ENCODE measurements at regions not wholly inside any gene's neighbourhood (a gene's known extent, or its start where the extent isn't known, plus 50 kb on each side); places are given as distances from the start of the nearest gene placed in this dataset.

DNA sequence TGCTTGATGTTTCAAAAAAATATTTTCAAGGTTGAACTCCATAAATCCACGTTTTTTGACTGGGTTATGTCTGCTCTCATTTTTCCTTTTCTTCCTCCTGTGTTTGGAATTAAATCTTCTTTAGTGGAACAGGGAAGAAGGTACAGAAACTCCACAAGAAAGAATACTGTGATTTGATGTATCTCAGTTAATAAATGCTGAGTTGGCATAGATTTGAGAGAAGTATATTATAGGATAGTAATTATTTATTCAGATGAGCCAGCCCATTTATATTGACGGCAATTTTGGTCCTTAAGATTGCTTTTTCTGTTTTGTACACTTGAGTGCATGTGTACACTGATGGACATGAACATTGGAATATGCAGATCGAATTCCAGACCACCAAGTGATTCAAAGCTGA is 481.4 kb downstream of the PSAT1 start:
- no peak for DNase-seq (ENCODE audit: insufficient read length, low spot score)
- FAIRE-seq, result no peak

DNA sequence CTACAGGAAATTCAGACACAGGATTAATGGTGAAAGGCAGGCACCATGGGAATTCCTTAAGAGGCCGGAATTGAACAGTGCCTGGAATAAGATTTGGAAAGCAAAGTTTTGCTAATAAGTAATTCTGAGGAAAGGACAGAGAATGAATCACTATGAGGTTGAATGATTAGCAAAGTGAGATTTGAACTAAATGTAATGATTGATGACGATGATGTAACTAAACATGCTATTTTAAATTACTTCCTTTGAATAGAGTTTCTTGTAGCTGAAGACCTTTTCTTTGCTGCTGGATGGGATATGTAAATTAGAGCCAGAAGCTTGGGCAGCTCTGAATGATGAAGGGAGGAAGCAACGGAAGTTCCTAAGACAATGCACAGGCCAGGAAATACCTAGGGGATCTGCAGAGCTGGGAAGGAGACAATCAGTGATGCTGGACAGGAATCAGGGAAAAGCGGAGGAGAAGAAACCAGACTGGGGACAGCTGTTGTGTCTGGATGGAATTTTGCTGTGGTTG is 482.0 kb downstream of the PSAT1 start:
- DNase-seq (ENCODE audit: insufficient read length, low spot score) (no peak), FAIRE-seq (no peak)

DNA sequence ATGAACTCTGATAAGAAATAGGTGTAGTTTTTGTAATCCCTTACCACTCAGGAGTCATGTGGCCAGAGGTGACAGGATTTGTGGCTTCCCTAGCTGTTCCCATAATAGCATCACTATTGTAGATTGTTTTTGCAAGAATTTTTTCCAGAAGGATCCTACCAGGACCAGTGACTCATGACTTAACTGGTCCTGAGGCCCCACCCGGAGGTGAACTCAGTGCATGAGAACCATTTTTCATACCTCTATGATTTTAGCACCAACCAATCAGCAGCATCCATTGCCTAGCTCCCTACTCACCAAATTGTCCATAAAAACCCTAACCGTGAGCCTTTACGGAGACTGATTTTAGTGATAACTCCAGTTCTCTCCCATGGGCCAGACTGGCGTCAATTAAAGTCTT is 484.8 kb downstream of the PSAT1 start:
- DNase-seq (ENCODE audit: insufficient read length, low spot score) (no peak), FAIRE-seq (no peak)

DNA sequence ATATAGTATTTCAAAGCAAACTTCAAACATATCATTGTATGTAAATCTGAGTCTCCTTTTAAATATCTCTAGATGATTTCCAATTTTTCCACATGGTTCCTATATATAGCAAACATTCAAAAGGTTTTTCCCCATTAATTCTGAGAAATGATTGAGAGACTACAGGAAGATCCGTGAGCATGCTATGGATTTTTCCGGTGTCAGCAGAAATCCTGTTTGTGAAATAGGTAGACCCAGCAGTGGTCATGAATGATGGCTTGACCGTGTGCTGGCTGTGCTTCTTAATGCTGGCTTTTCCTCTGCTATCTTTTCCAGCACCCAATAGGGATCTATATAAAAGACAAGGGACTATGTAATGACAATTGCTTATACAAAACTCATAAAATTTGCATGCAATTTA is 485.3 kb downstream of the PSAT1 start:
- DNase-seq (ENCODE audit: insufficient read length, low spot score), result no peak
- no peak for FAIRE-seq

- FAIRE-seq (no peak), DNase-seq (ENCODE audit: insufficient read length, low spot score) (no peak)
These were observed 485.9 kb downstream of the PSAT1 start for GRCh38 chr9:78782858-78783257.

DNA sequence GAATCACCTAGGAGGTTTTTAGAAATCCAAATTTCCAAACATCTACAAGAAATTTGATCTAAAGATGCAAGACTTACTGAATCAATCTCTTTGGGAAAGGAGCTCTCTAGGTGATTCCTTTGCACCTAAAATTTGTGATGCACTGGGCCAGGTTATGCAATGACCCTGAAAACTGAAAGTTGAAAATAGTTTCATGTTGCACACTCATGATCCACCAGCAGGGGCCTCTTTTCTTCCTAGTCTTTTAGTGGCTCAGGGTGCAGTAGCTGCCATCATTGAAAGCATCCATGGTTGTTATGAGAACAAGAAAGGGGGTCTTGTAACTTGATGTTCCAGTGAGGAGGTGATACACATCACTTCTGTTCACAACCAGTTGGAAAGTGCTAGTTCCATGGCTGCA is 486.8 kb downstream of the PSAT1 start:
- DNase-seq (ENCODE audit: insufficient read length, low spot score) (no peak), FAIRE-seq (no peak)

DNA sequence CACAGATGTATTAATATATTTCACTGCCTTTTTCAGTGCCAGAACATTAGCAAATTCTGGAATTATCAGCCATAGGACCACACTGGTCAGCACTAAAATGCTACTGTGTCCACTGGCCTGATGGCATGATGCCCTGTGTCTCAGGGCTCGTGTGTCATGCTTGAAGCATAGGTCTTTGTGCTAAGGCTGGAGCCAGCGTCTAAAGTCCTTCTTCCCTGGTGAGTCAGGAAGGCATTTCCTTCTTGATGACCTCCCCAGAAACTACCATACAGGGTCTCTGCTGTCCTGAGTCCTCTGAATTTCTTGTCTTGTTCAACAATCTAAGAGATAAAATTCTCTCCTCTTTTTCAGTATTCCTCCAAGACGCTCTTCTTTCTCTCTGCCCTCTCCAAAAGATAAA is 489.9 kb downstream of the PSAT1 start:
- DNase-seq (ENCODE audit: insufficient read length, low spot score) (peak; percentile 10), FAIRE-seq (no peak)

DNA sequence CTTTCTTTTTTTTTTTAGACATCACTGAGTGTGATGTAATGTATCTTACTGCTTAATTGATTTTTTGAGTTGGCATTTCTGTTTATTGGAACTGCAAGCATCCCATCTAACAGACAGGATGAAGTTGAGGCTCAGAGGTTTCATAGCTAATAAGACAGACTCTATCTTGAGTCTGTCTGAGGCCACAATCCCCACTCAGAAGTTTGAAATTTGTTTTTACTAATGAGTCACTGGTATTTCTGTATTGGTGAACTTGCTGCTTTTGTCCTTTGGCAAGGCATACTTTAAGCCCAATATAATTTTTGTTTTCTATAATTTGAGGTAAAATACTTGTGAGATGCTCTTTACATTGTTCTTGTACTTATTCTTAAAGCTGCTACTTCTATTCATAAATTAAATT is 491.2 kb downstream of the PSAT1 start:
- no peak for DNase-seq (ENCODE audit: insufficient read length, low spot score)

GRCh38 chr9:78791779-78792178 is 494.9 kb downstream of the PSAT1 start:
- DNase-seq (ENCODE audit: insufficient read length, low spot score) (no peak), FAIRE-seq (no peak)

More for the DNA sequence above, 491.2 kb downstream of the PSAT1 start:
- FAIRE-seq, result no peak

GRCh38 chr9:78792745-78793144 is 495.8 kb downstream of the PSAT1 start:
- DNase-seq (ENCODE audit: insufficient read length, low spot score) (no peak), FAIRE-seq (no peak)

- no peak for FAIRE-seq
These were observed 508.8 kb downstream of the PSAT1 start for GRCh38 chr9:78805771-78806170.

GRCh38 chr9:78806492-78807160 is 509.7 kb downstream of the PSAT1 start:
- no peak for FAIRE-seq
- DNase-seq (ENCODE audit: insufficient read length, low spot score), result no peak

More at GRCh38 chr9:78805771-78806170, 508.8 kb downstream of the PSAT1 start:
- DNase-seq (ENCODE audit: insufficient read length, low spot score), result no peak

DNA sequence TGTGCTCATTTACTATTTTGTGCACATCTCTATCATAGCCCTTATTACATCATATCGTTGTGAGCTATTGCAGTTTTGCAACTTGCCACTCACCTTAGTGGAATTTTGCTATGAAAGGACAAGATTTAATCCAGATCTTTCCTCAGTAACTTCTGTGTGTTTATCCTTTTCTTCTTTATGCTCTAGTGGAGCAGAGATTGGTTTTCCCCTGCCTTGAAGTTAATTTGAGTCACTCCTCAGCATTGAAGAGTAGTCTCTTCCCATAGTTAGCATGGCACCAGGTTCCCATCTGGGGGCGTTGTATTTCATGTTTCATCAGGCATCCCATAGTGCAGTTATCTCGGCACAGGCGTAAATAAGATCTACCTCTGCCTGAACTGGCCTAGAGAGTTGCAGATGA is 510.4 kb downstream of the PSAT1 start:
- DNase-seq (ENCODE audit: insufficient read length, low spot score), result no peak
- peak; percentile 9 for FAIRE-seq

DNA sequence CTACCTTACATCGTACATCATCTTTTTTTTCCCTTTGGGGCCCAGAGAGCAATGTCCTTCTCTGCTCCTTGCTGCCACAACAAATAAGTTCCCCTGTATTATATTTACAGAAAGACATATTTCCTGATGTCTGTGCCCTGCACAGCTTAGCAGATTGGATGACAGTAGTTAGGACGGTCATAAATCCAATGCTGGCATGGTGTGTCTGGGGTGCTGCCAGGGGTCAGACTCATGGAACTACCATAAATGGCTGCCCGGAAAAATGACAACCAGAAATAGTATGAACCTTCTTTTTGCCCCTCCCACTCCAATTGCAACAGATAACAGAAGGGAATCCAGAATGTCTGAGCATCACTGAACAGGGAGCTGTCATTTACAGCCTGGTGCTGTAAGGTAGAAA is 511.1 kb downstream of the PSAT1 start:
- no peak for FAIRE-seq

DNA sequence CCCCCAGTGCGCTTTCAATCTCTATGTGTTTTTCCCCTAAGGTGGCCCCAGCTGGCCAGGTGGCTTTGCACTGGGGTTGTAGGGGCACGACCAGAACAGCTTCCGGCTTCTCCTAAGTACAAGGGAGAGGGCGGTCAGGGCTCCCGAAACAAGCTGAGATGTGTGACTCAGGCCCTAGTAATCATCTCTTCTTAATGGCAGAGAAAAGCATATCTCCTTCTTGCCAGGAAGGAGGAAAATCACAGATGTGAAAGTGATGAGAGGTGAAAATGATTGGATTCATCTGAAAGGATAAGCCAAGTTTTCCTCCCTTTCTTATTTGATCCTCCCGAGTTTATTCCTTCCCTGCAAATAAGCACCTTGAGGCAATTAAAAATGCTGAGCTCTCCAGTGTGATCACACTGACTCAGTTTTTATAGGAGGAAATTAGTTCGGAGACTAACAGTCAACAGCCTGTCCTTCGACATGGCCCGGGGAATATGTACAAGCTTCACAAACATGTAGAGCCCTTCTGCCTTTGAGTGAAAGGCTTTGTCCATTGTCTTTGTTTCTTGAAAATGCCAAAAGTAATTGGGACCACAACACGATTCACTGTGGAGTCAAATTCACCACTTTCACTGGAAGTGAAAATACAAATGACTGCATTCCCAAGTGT is 514.8 kb downstream of the PSAT1 start:
- FAIRE-seq (no peak), DNase-seq (ENCODE audit: insufficient read length, low spot score) (no peak)

More for the DNA sequence above, 511.1 kb downstream of the PSAT1 start:
- DNase-seq (ENCODE audit: insufficient read length, low spot score), result no peak

- DNase-seq (ENCODE audit: insufficient read length, low spot score) (no peak), FAIRE-seq (no peak)
These were observed 515.7 kb downstream of the PSAT1 start for GRCh38 chr9:78812665-78813064.

DNA sequence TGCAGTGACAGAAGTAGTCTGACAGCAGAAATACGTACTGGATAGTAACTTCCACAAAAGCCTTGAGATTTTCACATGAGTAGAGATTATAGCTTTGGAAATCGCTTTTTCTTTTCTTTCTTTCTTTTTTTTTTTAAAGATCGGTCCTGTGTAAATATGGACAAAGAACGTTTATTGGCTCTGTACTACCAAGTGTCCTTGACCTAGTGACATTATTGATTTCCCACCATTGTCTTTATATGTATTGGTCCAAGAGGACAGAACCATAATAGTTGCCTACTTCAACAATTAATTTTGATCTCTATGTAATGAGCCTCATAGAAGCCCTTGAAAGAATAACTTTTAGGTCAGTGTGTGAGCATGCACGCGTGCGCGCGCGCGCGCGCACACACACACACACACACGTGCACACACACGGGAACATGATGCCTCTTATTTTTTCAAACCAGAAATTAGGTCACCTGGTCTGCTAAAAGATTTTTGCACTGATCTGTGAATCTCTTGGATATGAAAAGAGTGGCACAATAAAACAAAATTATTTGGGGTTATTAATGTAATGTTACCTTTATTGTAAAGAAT is 516.8 kb downstream of the PSAT1 start:
- no peak for DNase-seq (ENCODE audit: insufficient read length, low spot score)
- FAIRE-seq, result no peak

- FAIRE-seq, result no peak
- peak; percentile 30 for DNase-seq (ENCODE audit: insufficient read length, low spot score)
These were observed 524.3 kb downstream of the PSAT1 start for GRCh38 chr9:78821126-78821822.

GRCh38 chr9:78826527-78826926 is 529.6 kb downstream of the PSAT1 start:
- DNase-seq (ENCODE audit: insufficient read length, low spot score) (no peak), FAIRE-seq (no peak)

- DNase-seq (ENCODE audit: insufficient read length, low spot score), result no peak
- no peak for FAIRE-seq
These were observed 531.6 kb downstream of the PSAT1 start for GRCh38 chr9:78828521-78828920.

GRCh38 chr9:78830301-78830700 is 533.4 kb downstream of the PSAT1 start:
- DNase-seq (ENCODE audit: insufficient read length, low spot score), result no peak
- no peak for FAIRE-seq

Measured in HTR-8/SVneo (cell line).